ENCODE measurements at regions not wholly inside any gene's neighbourhood (a gene's known extent, or its start where the extent isn't known, plus 50 kb on each side); places are given as distances from the start of the nearest gene placed in this dataset.

DNA sequence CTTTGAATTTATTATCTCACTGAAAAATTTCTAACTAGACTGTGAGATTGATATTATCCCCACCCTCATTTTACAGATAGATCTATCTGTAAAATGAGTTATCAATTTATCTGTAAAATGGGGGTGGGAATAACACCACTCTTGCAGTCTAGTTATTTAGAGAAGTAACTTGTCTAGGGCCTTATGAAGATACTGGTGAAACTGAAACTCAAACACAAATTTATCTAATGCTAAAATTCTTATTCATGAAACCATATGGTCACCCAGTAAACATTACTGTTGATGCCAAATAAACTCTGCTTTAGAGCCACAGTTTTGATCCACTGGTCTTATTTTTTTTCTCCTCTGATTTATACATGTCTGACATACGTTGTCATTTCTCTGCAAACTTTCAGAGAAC lies 52.1 kb upstream of the SMIM36 start:
- POLR2A ChIA-PET (ENCODE audit: unreplicated experiment) = no interaction called here
- Histone ChIP-seq H3K4me2 (no peak overlapping the region), H3K9me3 (ENCODE audit: insufficient read depth, low read depth) (no peaks in the 10 kb centered on the region), H3K36me3 (ENCODE audit: low read depth) (no peaks in the 10 kb centered on the region), H3K4me3 (no peak overlapping the region), H3F3A (ENCODE audit: insufficient read depth, low read depth) (no peaks in the 10 kb centered on the region), H3K79me2 (ENCODE audit: low read depth) (no peaks in the 10 kb centered on the region), H2AFZ (no peak overlapping the region), H4K20me1 (ENCODE audit: insufficient read depth) (no peaks in the 10 kb centered on the region), H3K27me3 (ENCODE audit: insufficient read depth, low read depth) (peaks cover 18% of the 10 kb centered on the region), H3K4me1 (replicated peaks; ENCODE audit: insufficient read depth) (no peaks in the 10 kb centered on the region), H3K27ac (no peak overlapping the region), H3K9me2 (ENCODE audit: insufficient read depth) (no peaks in the 10 kb centered on the region)
- CTCF ChIA-PET = no interaction called here
- no peak for TF ChIP-seq EZH2 (IDR thresholded peaks at IDR 0.05; ENCODE audit: low read depth)
- TF ChIP-seq, protein P1, sequence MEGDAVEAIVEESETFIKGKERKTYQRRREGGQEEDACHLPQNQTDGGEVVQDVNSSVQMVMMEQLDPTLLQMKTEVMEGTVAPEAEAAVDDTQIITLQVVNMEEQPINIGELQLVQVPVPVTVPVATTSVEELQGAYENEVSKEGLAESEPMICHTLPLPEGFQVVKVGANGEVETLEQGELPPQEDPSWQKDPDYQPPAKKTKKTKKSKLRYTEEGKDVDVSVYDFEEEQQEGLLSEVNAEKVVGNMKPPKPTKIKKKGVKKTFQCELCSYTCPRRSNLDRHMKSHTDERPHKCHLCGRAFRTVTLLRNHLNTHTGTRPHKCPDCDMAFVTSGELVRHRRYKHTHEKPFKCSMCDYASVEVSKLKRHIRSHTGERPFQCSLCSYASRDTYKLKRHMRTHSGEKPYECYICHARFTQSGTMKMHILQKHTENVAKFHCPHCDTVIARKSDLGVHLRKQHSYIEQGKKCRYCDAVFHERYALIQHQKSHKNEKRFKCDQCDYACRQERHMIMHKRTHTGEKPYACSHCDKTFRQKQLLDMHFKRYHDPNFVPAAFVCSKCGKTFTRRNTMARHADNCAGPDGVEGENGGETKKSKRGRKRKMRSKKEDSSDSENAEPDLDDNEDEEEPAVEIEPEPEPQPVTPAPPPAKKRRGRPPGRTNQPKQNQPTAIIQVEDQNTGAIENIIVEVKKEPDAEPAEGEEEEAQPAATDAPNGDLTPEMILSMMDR (conservative IDR thresholded peaks at IDR 0.05) = no peak
- intact Hi-C loops (cut with micrococcal nuclease; ENCODE audit: unreplicated experiment) = no loop called here
- BruUV-seq (replicated peaks) = no TSS peak
- DNase-seq = no peak

DNA sequence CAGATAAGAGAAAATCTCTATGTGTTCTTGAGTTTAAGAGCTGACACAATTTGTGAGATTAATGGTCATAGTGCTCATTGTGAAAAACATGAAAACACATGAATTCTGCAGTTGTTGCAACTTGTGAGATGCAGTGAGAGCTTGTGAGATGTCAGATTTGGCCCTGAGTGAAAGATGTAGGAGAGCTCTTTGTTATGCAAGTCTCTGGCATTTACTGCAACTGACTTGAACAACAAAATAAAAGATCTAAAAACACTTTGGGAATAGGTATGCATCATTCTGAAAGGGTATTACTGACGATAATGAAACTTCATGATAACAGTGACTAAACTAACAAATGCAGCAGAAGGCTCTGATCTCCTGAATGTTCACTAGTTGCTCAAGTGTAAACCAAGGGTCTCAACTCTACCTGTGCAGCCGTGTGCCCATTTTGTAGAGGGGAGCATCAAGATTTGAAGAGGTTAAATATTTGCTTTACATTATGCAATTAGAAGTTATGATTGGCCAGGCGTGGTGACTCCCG lies 50.8 kb upstream of the SMIM36 start:
- Histone ChIP-seq H3K4me2 (no peak overlapping the region), H4K20me1 (ENCODE audit: insufficient read depth) (no peaks in the 10 kb centered on the region), H3K36me3 (ENCODE audit: low read depth) (no peaks in the 10 kb centered on the region), H3K9me3 (ENCODE audit: insufficient read depth, low read depth) (no peaks in the 10 kb centered on the region), H3F3A (ENCODE audit: insufficient read depth, low read depth) (no peaks in the 10 kb centered on the region), H3K27ac (no peak overlapping the region), H2AFZ (no peak overlapping the region), H3K9me2 (ENCODE audit: insufficient read depth) (no peaks in the 10 kb centered on the region), H3K27me3 (ENCODE audit: insufficient read depth, low read depth) (peaks cover 10% of the 10 kb centered on the region), H3K79me2 (ENCODE audit: low read depth) (no peaks in the 10 kb centered on the region), H3K4me3 (no peak overlapping the region), H3K4me1 (replicated peaks; ENCODE audit: insufficient read depth) (no peaks in the 10 kb centered on the region)
- no peak for TF ChIP-seq EZH2 (IDR thresholded peaks at IDR 0.05; ENCODE audit: low read depth)
- TF ChIP-seq, protein P1 (conservative IDR thresholded peaks at IDR 0.05) = no peak
- intact Hi-C loops (cut with micrococcal nuclease; ENCODE audit: unreplicated experiment) = no loop called here
- DNase-seq = no peak
- no TSS peak for BruUV-seq (replicated peaks)
- POLR2A ChIA-PET (ENCODE audit: unreplicated experiment) = no interaction called here
- CTCF ChIA-PET = no interaction called here

DNA sequence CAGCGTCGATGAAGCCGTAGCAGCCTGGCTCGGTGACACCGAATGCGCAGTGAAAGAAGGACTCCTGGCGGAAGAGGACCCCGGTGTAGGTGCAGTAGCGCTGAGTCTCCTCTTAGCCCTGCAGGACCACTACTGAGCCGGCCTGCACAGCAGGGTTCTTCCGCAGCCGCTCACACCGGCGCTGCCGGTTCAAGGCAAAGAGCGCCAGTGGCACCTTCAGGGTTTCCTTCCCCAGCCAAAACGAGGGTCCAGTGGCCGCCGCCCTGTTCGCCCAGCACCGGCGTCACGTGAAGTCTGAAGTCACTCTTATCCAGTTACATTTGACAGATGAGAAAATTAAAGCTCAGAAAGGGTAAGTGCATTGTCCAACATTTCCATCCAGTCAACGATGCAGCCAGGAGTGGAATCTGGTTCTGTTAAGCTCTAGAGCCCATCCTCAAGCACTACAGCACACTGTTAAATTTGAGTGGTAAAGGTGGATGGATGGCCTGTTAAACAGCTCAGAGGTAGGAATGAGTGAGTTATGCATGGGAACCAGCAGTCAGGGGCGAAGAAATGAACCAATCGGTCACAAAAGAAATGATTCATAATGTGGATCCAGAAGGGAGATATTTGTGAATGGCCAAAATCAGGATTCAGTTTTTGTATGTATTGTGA lies 50.2 kb upstream of the SMIM36 start:
- CTCF ChIA-PET = no interaction called here
- no peaks in the 10 kb centered on the region for H3F3A ChIP-seq (ENCODE audit: insufficient read depth, low read depth)
- no peaks in the 10 kb centered on the region for H3K79me2 ChIP-seq (ENCODE audit: low read depth)
- no peaks in the 10 kb centered on the region for H3K4me1 ChIP-seq (replicated peaks; ENCODE audit: insufficient read depth)
- TF ChIP-seq, protein P1 (conservative IDR thresholded peaks at IDR 0.05) = no peak
- TF ChIP-seq EZH2 (IDR thresholded peaks at IDR 0.05; ENCODE audit: low read depth) = no peak
- no peak overlapping the region for H3K4me2 ChIP-seq
- POLR2A ChIA-PET (ENCODE audit: unreplicated experiment) = no interaction called here
- H3K4me3 ChIP-seq = no peak overlapping the region
- H3K9me2 ChIP-seq (ENCODE audit: insufficient read depth) = no peaks in the 10 kb centered on the region
- no peak for DNase-seq
- H3K9me3 ChIP-seq (ENCODE audit: insufficient read depth, low read depth) = no peaks in the 10 kb centered on the region
- H3K27ac ChIP-seq = no peak overlapping the region
- no peak overlapping the region for H2AFZ ChIP-seq
- intact Hi-C loops (cut with micrococcal nuclease; ENCODE audit: unreplicated experiment) = no loop called here
- H3K27me3 ChIP-seq (ENCODE audit: insufficient read depth, low read depth) = peaks cover 12% of the 10 kb centered on the region
- no peaks in the 10 kb centered on the region for H4K20me1 ChIP-seq (ENCODE audit: insufficient read depth)
- H3K36me3 ChIP-seq (ENCODE audit: low read depth) = no peaks in the 10 kb centered on the region
- no TSS peak for BruUV-seq (replicated peaks)
